HG03520 (cell line): ENCODE measurements at regions not wholly inside any gene's neighbourhood (a gene's known extent, or its start where the extent isn't known, plus 50 kb on each side); places are given as distances from the start of the nearest gene placed in this dataset.
"Not testable (repeated sequence)": the region's sequence is repeated elsewhere in the genome, so short reads cannot be mapped to it uniquely, and the experiment has no call there.

Experiments used
- ATAC-seq: cut with Tn5 transposase; IDR thresholded peaks from one replicate; pipeline ENCODE4 v1.9.1; 2021; ENCODE audit warnings: mild to moderate bottlenecking, moderate library complexity; ENCODE audit not compliant: unreplicated experiment

GRCh38 chr15:32342772-32343199, 60.3 kb downstream of the GOLGA8K start:
- not testable (repeated sequence) for ATAC-seq

- not testable (repeated sequence) for ATAC-seq
Measured at GRCh38 chr15:32342268-32342667, 60.8 kb downstream of the GOLGA8K start.

GRCh38 chr15:32341530-32341929, 61.6 kb downstream of the GOLGA8K start:
- not testable (repeated sequence) for ATAC-seq

- not testable (repeated sequence) for ATAC-seq
Measured at GRCh38 chr15:32336804-32337203, 66.3 kb downstream of the GOLGA8K start.

- ATAC-seq = not testable (repeated sequence)
Measured at GRCh38 chr15:32323353-32323752, 79.7 kb downstream of the GOLGA8K start.

GRCh38 chr15:32319247-32319646, 83.8 kb downstream of the GOLGA8K start:
- ATAC-seq = not testable (repeated sequence)

- not testable (repeated sequence) for ATAC-seq
Measured at GRCh38 chr15:32316482-32316881, 86.6 kb downstream of the GOLGA8K start.

- not testable (repeated sequence) for ATAC-seq
Measured at GRCh38 chr15:32315079-32315939, 87.8 kb downstream of the GOLGA8K start.

- not testable (repeated sequence) for ATAC-seq
Measured at GRCh38 chr15:32313446-32314209, 89.5 kb downstream of the GOLGA8K start.

- ATAC-seq = not testable (repeated sequence)
Measured at GRCh38 chr15:32312721-32313120, 90.4 kb downstream of the GOLGA8K start.

- not testable (repeated sequence) for ATAC-seq
Measured at GRCh38 chr15:32307592-32307991, 95.5 kb downstream of the GOLGA8K start.

- peak; percentile 46 for ATAC-seq
Measured at GRCh38 chr15:32276200-32276830, 126.8 kb downstream of the GOLGA8K start.

GRCh38 chr15:32253958-32254357, 149.1 kb downstream of the GOLGA8K start:
- not testable (repeated sequence) for ATAC-seq

- ATAC-seq = not testable (repeated sequence)
Measured at GRCh38 chr15:32249207-32249606, 153.9 kb downstream of the GOLGA8K start.

- ATAC-seq = not testable (repeated sequence)
Measured at GRCh38 chr15:32243727-32244126, 159.4 kb downstream of the GOLGA8K start.

- not testable (repeated sequence) for ATAC-seq
Measured at GRCh38 chr15:32242780-32243528, 160.1 kb downstream of the GOLGA8K start.

GRCh38 chr15:32227410-32228114, 175.5 kb downstream of the GOLGA8K start:
- ATAC-seq = not testable (repeated sequence)

- ATAC-seq = no peak
Measured at GRCh38 chr15:32222716-32223115, 180.4 kb downstream of the GOLGA8K start.
